ENCODE measurements at regions not wholly inside any gene's neighbourhood (a gene's known extent, or its start where the extent isn't known, plus 50 kb on each side); places are given as distances from the start of the nearest gene placed in this dataset.
"Not testable (repeated sequence)": the region's sequence is repeated elsewhere in the genome, so short reads cannot be mapped to it uniquely, and the experiment has no call there.

DNA sequence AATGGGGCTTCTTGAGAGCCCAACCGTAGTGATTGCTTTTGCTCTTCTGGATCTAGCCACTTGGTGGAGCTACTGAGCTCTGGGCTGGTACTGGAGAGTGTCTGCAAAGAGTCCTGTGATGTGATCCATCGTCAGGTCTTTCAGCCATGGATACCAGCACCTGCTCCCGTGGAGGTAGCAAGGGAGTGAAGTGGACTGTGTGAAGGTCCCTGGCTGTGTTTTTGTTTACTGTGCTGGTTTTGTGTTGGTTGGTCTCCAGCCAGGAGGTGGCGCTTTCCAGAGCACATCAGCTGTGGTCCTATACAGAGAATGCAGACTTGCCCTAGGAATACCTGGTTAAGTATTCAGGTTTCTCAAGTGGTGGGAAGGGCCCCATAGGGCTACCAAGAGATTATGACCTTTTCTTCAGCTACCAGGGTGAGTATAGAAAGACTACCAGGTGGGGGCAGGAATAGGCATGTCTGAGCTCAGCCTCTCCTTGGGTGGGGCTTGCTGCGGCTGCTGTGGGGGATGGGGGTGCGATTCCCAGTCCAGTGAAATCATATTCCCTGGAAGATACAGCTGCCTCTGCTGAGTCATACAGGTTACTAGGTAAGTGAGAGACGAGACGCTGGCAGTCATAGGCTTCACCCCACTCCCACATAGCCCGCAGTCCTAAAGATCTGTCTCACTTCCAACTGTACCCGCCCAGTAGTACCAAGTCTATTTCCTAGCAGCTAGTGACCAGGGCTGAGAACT, 733.7 kb downstream of the ZNF385D start:
- no peak for DNase-seq

GRCh38 chr3:21013566-21013965, 737.4 kb downstream of the ZNF385D start:
- no peak for DNase-seq

DNA sequence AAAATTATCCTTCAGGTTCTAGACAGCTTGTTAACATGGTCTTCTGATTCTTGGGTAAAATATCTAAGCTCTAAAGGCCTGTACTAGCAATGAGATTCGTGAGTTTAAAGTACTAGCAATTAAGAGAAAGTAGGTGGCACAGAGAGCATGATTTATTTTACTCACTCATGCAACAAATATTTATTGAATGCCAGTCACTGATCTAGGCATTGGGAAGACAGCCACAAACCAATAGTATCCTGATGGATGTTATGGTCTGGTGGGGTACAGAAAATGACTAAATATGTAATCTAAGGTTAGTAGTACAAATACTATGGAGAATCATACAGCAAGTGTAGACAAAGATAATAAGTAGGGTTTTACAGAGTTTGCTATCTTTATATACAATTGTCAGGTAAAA, 751.3 kb downstream of the ZNF385D start:
- DNase-seq: no peak

GRCh38 chr3:20997183-20997582, 753.8 kb downstream of the ZNF385D start:
- no peak for DNase-seq

DNA sequence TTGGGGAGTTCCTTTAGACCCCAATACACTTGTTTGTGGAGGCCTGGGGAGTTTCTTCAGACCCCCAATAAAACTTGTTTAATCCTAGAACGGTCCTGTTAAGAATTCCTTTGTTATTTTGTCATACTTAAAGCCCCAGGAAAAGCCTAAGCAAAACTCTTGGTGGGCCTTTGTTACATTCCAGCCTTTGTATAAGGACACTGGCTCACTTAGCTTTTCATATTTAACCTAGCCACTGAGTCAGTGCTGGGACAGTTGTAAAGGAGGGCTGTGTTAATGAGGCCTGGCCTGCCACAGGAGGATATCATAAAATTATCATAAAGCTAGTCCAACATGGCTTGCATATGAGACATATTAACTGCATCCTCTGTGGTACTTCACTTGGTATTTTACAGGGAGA, 760.1 kb downstream of the ZNF385D start:
- no peak for DNase-seq

- DNase-seq: not testable (repeated sequence)
Observed at GRCh38 chr3:20989653-20990052, 761.4 kb downstream of the ZNF385D start.

DNA sequence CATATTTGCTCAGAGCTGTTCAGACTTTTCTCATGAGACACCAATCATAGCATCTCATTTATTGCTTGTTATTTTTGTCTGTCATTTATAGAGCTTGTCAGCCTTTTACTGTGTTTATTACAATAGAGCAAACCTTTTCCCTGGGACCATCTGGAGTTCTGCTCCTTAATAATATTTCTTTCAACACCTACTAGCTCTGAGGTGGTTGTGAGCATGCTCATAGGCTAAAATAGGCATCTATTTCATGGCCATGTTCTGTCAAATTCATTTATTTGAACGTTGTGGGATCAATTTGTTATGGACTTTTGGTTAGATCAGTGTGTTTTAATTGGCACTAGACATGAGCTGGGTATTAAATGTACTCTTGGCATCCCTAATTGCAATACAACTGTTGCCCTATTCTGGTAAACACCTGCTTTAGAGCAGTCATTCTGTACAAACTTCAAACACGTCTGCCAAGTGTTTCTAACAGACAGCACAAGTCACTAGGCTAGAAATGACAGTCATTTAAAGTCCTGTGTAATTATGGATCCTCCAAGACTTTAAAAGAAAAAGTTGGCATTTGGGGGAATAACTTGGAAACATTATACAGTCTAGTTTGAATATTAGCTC, 766.3 kb downstream of the ZNF385D start:
- no peak for DNase-seq

GRCh38 chr3:20975188-20975651, 775.8 kb downstream of the ZNF385D start:
- DNase-seq: no peak

GRCh38 chr3:20974396-20974795, 776.6 kb downstream of the ZNF385D start:
- no peak for DNase-seq

- DNase-seq: not testable (repeated sequence)
Observed at GRCh38 chr3:20970807-20971206, 780.2 kb downstream of the ZNF385D start.

- DNase-seq: not testable (repeated sequence)
Observed at GRCh38 chr3:20967485-20967884, 781.5 kb upstream of the SGO1 start.

- DNase-seq: no peak
Observed at GRCh38 chr3:20958161-20958560, 772.2 kb upstream of the SGO1 start.

GRCh38 chr3:20945892-20946291, 759.9 kb upstream of the SGO1 start:
- DNase-seq: no peak

GRCh38 chr3:20935791-20936190, 749.8 kb upstream of the SGO1 start:
- no peak for DNase-seq

- no peak for DNase-seq
Observed at GRCh38 chr3:20931834-20932233, 745.8 kb upstream of the SGO1 start.

- no peak for DNase-seq
Observed at GRCh38 chr3:20930034-20930433, 744.0 kb upstream of the SGO1 start.

- DNase-seq: no peak
Observed at GRCh38 chr3:20924646-20925385, 738.8 kb upstream of the SGO1 start.

DNA sequence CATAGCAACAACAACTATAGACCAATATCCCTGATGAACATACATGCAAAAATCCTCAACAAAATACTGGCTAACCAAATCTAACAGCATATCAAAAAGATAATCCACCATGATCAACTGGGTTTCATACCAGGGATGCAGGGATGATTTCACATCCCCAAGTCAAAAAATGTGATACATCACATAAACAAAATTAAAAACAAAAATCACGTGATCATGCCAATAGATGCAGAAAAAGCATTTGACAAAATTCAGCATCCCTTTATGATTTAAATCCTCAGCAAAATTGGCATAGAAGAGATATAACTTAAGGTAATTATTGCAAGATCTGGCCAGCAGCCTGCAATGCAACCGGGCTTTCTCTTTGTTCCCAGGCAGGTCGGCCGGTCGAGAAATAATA, 735.1 kb upstream of the SGO1 start:
- DNase-seq: not testable (repeated sequence)

GRCh38 chr3:20916951-20917606, 731.1 kb upstream of the SGO1 start:
- DNase-seq: no peak

DNA sequence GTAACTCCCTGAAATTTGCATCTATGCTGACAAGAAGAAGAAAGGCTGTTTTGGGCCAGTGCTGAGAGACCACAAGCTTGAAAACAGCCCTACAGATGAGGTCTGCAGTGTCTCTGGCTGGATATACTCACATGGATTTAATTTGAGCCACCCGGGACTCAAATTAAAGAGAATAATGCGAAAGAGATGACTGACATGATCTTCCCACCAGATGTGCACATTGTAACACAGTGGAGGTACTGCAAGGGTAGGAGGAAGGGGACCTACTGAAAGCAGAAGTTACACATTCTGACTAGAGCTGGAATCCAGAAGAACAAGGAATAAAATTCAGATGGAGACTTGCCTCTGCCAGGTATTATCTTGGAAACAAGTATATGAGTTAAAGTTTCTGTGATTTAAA, 728.3 kb upstream of the SGO1 start:
- DNase-seq: no peak

GRCh38 chr3:20912406-20912805, 726.4 kb upstream of the SGO1 start:
- DNase-seq: no peak

DNA sequence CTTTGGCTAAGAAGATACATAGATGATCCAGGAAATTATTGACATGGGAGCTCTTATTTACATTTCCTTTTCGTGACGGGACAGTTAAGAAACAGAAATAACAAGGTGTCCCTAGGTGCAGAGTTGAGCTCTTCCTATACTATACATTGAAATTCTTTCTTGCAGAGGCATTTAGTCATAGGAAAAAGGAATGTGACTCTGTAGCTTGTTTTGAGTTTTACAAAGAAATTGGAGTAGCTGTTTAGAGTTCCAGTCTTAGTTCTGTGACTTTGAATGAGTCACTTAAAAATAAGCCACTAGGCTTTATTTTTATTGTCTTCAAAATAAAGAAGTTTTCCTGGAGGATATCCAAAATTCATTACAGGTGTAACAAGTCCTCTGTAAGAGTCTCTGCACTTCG, 723.5 kb upstream of the SGO1 start:
- no peak for DNase-seq

- DNase-seq: no peak
Observed at GRCh38 chr3:20905210-20905805, 719.3 kb upstream of the SGO1 start.
